ENCODE measurements at regions not wholly inside any gene's neighbourhood (a gene's known extent, or its start where the extent isn't known, plus 50 kb on each side); places are given as distances from the start of the nearest gene placed in this dataset.

DNA sequence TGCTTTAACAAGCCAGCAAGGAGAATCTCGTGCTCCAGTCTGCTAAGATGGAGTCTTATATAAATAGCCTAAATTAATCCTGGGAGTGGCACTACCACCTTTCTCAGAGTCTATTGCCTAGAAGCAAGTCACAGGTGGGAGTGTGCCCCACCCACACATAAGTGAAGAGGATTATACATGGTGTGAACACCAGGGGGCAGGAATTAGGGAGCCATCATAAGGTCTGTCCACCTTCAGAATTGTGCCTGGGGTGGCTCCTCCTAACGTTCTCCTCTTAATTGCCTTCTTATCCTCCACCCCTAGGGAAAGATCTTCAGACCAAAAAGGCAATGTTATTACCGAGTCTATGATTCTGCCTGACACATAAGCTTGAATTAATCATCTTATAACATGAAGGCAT is 276.8 kb upstream of the SESN3 start:
- no peak overlapping the region for H3K4me3 ChIP-seq (ENCODE audit: low read depth, low read length)
- no peak for DNase-seq (ENCODE audit: low read depth)
- in situ Hi-C loops (cut with HindIII; ENCODE audit: low sequenced_read_pairs): no loop called here
- TF ChIP-seq, protein P1, sequence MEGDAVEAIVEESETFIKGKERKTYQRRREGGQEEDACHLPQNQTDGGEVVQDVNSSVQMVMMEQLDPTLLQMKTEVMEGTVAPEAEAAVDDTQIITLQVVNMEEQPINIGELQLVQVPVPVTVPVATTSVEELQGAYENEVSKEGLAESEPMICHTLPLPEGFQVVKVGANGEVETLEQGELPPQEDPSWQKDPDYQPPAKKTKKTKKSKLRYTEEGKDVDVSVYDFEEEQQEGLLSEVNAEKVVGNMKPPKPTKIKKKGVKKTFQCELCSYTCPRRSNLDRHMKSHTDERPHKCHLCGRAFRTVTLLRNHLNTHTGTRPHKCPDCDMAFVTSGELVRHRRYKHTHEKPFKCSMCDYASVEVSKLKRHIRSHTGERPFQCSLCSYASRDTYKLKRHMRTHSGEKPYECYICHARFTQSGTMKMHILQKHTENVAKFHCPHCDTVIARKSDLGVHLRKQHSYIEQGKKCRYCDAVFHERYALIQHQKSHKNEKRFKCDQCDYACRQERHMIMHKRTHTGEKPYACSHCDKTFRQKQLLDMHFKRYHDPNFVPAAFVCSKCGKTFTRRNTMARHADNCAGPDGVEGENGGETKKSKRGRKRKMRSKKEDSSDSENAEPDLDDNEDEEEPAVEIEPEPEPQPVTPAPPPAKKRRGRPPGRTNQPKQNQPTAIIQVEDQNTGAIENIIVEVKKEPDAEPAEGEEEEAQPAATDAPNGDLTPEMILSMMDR (IDR thresholded peaks at IDR 0.05; ENCODE audit: low read depth, low read length, missing control alignments): no peak

DNA sequence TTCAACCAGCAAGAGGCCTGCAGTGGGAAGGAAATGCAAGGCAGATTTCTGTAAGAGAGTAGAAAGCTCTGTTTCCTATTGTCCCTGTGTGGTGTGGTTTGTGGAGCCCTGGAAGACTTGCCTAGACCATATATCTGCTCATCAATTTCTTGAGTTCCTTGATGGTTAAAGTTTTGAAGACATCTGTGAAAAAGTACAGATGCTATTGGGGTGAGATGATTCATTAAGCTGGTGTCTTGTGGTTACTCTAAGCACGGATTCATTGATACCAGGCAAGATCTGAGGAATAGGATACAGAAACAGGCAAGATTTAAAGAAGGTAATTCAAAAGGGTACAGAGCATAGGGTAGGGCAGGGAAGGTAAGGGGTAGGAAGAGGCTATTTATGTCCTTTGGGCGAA is 275.8 kb upstream of the SESN3 start:
- in situ Hi-C loops (cut with HindIII; ENCODE audit: low sequenced_read_pairs): no loop called here
- no peak overlapping the region for H3K4me3 ChIP-seq (ENCODE audit: low read depth, low read length)
- TF ChIP-seq, protein P1 (IDR thresholded peaks at IDR 0.05; ENCODE audit: low read depth, low read length, missing control alignments): no peak
- no peak for DNase-seq (ENCODE audit: low read depth)

DNA sequence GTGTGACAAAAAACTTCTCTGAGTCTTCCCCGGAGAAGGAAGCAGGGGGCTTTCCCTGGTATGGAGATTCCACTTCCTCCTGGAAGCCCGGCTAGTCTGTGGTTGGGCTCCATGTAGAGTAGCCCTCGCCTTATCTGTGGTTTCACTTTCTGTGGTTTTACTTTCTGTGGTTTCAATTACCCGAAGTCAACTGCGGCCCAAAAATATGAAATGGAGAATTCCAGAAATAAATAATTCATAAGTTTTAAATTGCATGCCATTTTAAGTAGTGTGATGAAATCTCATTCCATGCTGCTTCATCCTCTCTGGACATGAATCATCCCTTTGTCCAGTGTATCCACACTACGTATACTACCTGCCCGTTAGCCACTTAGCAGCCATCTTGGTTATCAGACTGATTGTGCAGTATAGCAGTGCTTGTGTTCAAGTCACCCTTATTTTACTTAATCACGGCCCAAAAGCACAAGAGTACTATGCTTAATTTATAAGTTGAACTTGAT is 275.0 kb upstream of the SESN3 start:
- TF ChIP-seq, protein P1 (IDR thresholded peaks at IDR 0.05; ENCODE audit: low read depth, low read length, missing control alignments): no peak
- DNase-seq (ENCODE audit: low read depth): peak; percentile 89
- in situ Hi-C loops (cut with HindIII; ENCODE audit: low sequenced_read_pairs): no loop called here
- H3K4me3 ChIP-seq (ENCODE audit: low read depth, low read length): no peak overlapping the region

DNA sequence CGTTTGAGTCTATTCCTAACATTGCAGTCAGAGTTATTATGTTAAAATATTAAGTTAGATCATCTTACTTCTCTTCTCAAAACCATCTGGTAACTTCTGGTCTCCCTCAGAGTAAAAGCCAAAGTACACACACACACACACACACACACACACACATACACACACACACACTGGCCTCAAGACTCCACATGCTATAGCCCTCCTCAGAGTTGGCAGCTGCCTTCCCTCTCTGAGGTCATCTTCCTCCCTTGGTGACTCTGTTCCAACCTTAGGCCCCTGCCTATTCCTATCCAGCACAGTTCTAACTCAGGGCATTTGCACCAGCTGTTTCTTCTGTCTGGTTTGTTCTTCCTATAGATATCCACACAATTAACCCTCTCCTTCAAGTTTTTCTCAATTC is 272.0 kb upstream of the SESN3 start:
- H3K4me3 ChIP-seq (ENCODE audit: low read depth, low read length): no peak overlapping the region
- peak; percentile 38 for DNase-seq (ENCODE audit: low read depth)
- TF ChIP-seq, protein P1 (IDR thresholded peaks at IDR 0.05; ENCODE audit: low read depth, low read length, missing control alignments): no peak
- in situ Hi-C loops (cut with HindIII; ENCODE audit: low sequenced_read_pairs): no loop called here

DNA sequence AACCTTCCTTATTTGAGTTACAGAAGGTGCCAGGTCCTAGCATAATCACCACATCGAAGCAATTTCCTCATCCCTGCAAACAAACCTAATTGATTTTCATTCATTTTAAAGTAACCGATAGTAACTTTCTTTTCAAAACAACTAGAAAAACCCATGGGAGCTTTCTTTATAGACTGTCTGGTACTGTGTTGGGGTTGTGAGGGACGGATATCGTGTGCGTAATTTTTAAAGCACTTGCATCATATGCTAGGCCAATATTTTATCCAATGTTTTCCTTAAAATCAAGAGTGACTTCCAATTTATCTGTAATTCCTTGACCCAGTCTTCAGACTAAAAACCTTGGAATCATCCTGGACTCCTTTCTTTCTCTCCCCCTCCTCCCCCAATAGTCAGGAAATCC is 271.5 kb upstream of the SESN3 start:
- in situ Hi-C loops (cut with HindIII; ENCODE audit: low sequenced_read_pairs): no loop called here
- TF ChIP-seq, protein P1 (IDR thresholded peaks at IDR 0.05; ENCODE audit: low read depth, low read length, missing control alignments): no peak
- H3K4me3 ChIP-seq (ENCODE audit: low read depth, low read length): no peak overlapping the region
- no peak for DNase-seq (ENCODE audit: low read depth)

GRCh38 chr11:95501761-95502266 is 270.8 kb upstream of the SESN3 start:
- in situ Hi-C loops (cut with HindIII; ENCODE audit: low sequenced_read_pairs): no loop called here
- TF ChIP-seq, protein P1 (IDR thresholded peaks at IDR 0.05; ENCODE audit: low read depth, low read length, missing control alignments): no peak
- no peak overlapping the region for H3K4me3 ChIP-seq (ENCODE audit: low read depth, low read length)
- no peak for DNase-seq (ENCODE audit: low read depth)
